NCI-H1092 (cell line): ENCODE measurements at regions not wholly inside any gene's neighbourhood (a gene's known extent, or its start where the extent isn't known, plus 50 kb on each side); places are given as distances from the start of the nearest gene placed in this dataset.

Source experiments
- DNase-seq: peaks from one replicate; lab custom pipeline; 2025; lab: John Stamatoyannopoulos, UW

DNA sequence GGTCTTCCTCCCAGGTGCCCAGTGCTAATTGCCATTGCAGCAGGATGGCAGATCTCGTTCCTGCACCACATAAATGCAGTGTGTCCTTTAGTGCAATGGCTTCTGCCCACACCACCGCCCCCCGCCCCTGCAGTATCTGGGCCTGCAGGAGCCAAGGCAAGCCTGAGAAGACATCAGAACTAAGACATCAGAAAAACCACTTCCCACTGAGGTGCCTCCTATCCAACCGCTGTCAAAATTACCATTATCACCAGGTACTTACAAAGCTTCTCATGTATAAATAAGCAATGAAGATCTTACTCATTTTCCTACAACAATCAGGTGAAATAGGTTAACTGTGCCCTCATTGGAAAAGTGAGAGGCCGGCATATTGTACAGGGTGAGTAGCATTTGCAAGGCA, 228.8 kb downstream of the FBXO15 start:
- no peak for DNase-seq

DNA sequence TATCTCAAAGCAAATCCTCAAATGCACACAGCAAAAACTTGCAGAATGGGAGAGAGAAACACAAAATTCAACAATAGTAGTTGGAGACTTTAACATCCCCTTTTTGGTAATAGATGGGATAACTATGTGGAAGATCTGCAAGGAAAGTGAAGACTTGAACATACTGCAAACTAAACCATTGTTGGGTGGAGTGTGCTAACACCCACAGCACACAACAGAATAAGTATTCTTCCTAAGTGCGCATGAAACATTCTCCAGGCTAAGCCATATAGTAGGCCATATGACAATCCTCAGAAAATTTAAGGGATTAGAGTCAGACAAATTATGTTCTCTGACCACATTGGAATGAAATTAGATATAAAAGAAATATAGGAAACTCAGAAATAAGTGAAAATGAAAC, 230.6 kb downstream of the FBXO15 start:
- DNase-seq, result no peak

- no peak for DNase-seq
These were observed 234.1 kb downstream of the FBXO15 start for GRCh38 chr18:73913505-73913904.

DNA sequence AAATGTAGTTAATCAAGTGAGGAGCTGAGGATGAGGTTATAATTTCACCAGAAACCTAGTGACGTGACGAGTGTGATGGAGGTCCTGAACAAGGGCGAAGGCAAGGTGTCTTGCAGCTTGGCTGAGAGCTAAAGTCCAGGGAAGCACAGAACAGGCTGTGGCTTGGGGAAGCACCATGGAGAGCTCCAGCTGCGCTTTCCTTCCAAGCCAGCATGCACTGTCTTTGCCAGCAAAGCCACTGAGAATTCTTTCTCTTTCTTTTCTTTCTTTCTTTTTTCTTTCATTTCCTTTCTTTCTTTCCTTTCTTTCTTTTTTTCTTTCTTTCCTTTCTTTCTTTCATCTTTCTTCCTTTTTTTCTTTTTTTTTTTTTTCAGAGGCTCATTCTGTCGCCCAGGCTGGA, 239.3 kb downstream of the FBXO15 start:
- DNase-seq, result no peak

DNA sequence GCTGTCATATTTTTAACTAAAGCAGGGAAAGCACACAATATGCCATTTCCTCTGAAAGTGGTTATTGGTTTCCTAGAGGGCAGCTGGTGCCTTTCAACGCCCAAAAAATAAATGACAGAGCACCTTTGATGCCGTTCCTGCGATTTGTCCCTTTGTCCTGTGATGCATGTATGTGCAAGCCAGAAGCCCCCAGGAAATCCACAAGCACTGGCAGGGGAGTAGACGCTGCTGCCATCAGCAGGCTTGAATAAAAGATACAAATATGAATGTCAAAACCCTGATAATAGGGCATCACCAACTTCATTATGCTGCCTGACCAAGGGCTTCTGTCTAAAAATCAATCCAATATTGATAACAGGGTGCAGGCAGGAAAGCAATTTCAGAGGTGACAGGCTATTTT, 246.1 kb downstream of the FBXO15 start:
- DNase-seq, result no peak

DNA sequence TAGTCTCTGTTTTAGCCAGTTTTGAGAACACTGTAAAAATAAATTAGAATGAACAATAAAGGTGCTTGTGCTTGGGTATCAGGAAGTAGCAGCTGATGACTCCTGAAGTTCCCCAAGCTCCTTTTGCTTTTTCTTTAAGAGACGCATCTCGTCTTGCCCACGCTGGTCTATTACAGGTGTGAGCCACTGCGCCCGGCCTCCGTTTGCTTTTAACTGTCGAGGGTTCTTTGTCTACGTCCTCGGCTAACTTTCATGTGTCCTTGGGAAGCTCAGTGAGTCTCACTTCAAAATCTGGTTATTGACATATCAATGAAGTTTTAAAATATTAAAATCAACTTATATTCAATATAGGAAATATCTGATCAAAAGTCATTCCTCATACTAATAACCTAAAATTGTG, 246.5 kb downstream of the FBXO15 start:
- no peak for DNase-seq

DNA sequence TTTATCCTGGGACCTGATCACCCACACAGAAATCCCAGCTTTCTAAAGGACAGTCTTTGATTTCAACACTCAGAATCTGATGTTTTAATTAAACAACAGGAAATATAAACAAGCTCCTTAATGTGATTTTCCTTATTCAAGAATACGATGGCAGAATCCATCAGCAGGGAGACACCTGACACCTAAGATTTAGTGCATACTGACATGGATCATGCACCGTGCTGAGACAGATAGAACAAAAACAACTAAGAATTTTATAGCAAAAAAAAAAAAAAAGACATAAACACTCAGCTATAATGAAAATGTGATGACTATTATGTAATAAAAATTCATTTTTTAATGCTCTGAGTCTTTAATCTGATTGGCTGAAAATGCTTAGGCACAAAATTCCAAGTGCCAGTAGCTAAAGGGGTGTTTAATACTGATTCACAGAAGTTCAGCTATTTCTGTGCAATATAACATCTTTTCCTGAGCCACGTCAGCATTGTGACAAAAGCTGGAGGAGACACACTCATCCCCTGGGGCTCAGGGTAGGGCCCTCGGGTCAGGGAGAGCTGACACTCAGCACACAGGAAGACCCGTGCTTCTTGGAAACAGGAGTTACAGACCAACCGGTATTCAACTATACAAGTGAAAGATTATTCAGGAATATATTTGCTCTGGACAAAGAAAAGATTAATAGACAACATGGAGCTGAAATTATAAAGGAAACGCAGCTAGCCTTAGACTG, 247.4 kb downstream of the FBXO15 start:
- DNase-seq, result no peak

DNA sequence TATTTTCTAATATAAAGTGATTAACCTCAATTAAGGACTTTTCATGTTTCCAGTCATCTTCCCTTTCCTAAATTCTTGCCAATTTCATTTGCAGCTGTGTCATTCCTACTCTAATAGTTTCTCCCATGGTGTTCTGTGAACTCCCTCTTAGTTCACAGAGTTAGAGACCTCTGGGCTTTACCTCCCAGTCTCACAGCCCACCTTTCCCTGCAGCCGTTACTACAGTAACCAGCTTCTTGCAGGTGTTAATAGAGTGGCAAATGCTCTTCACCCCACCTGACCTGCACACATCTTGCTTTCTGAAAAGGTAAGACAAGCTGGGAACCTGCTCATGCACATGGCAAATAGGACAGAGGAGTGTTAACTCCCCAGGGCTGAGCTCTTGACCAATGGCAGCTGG, 250.1 kb downstream of the FBXO15 start:
- DNase-seq, result no peak

DNA sequence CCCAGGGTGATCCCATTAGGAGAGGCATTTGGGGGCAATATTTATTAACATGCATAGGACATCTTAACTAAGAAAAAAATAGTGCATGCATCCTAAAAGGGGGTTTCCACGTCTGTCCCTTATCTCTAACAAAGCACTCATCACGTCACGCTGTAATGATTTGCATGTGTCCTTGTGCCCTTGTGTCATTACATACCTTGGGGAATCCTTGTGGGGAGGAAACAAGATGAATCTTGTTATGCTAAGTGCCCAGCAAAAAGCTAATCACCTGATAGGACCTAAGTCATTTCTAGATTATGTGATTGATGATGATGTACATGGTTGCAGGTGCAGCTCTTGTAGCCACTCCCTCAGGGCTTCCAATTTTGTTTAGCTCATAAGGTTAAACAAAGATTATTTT, 250.9 kb downstream of the FBXO15 start:
- DNase-seq, result no peak

DNA sequence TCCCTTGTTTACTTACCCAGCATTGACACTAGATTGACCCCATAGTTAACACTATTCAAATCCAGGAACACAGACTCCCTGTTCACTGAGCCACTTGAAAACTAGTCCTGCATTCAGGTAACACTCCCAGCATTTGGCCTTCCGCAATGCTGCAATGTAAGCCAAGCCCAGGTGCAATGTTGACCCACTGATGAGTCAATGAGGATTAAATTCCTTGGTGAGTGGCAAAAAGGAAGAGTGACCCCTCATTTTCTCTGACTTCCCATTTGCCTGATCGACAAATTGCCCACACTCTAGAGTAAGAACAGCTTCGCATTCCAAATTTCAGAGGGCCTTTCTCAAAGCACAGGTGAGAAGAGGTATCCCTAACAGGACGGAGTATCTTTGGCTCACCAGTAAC, 251.9 kb downstream of the FBXO15 start:
- DNase-seq, result no peak

DNA sequence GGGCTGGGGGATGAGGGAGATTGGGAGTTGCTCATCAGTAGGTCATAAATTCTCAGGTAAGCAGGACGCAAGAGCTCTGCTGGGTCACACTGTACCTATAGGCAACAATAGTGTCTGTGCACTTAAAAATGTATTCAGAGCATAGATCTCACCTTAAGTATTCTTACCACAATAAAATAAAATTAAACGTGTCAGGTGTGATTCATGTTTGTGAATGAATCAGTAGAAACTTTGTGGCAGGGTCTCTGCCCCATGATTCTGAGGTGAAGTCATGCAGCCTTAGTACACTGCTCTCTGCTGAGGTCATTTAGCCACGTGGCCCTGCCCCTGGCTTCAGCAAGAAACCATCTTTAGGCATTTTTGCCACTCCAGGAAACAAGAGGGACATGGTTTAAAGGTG, 253.8 kb downstream of the FBXO15 start:
- no peak for DNase-seq

- DNase-seq, result no peak
These were observed 255.8 kb downstream of the FBXO15 start for GRCh38 chr18:73891572-73892421.

GRCh38 chr18:73888565-73888964, 259.1 kb downstream of the FBXO15 start:
- no peak for DNase-seq

DNA sequence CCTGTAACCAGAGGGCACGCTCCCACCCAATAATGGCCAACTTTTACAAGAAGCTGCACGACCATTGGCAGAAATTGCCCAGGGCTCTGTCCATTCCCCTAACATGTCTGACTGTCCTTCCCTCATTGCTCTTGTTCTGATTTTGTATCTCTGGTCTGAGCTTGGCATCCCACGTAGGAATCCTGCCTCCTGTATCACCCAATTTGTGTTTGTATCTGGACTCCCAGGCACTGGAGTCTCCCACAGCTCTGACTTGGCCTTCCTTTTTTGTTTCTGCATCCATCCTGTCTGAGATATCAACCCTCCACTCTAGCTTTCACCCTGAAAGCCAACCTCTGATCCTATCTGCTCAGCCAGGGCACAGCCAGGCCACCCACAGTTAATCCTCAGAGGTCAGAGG, 259.8 kb downstream of the FBXO15 start:
- DNase-seq, result no peak

- DNase-seq, result no peak
These were observed 262.8 kb downstream of the FBXO15 start for GRCh38 chr18:73884868-73885267.

DNA sequence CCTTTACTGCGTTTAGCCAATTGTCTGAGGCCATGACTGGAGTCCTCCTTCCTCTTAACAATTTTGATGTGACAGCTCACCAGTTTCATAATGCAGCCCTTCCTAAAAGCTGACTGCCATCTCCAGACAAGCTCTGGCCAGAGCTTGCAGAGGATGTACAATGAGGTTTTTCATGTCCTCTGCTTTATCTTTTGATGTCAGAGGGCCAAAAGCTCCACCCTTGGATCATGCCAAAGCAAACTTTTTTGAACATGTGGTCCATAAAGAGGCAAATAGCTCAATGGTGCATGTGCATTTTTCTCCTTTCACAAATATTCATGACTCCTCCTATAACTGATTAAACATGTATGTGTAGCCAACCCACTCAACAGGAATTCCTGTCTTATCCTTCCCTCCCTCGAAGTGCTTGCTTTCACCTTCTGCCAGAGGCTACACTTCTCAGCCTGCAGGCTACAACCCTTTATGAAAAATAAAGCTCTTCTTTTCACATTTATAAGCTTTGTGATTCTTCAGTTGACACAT, 266.2 kb downstream of the FBXO15 start:
- DNase-seq, result no peak

- no peak for DNase-seq
These were observed 267.2 kb downstream of the FBXO15 start for GRCh38 chr18:73880387-73880786.

- no peak for DNase-seq
These were observed 267.9 kb downstream of the FBXO15 start for GRCh38 chr18:73879766-73880165.

DNA sequence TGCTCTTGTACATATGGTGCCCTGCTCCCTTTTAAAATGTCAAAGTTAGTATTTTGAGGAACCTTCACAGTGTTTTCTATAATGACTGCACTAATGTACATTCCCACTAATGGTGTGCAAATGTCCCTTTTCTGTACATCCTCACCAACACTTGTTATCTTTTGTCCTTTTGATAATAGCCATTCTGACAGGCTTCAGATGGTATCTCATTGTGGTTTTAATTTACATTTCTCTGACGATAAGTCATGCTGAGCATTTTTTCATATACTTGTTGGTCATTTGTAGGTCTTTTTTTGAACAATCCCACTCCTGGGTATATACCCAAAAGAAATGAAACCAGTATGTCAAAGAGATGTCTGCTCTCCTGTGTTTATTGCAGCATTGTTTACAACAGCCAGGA, 268.3 kb downstream of the FBXO15 start:
- DNase-seq, result no peak

DNA sequence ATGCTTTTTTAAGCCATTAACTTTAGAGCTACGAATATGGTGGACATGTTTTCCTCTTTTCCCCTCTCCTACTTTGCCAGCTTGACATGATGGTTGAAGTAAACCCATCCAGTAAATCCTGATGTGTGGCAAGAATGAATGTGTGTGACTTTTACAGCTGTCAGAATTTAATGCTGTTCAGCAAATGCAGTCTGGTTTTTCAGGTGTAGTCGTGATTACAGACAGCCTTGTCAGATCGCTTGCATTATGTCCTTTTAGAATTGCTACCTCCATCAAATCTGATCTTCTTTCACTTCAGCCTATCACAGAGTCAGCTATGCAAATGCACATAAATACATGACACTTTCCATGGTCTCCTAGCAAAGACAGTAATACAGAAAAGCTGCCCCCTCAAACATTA, 278.5 kb downstream of the FBXO15 start:
- DNase-seq, result no peak

- DNase-seq, result no peak
These were observed 285.9 kb downstream of the FBXO15 start for GRCh38 chr18:73861771-73862170.

DNA sequence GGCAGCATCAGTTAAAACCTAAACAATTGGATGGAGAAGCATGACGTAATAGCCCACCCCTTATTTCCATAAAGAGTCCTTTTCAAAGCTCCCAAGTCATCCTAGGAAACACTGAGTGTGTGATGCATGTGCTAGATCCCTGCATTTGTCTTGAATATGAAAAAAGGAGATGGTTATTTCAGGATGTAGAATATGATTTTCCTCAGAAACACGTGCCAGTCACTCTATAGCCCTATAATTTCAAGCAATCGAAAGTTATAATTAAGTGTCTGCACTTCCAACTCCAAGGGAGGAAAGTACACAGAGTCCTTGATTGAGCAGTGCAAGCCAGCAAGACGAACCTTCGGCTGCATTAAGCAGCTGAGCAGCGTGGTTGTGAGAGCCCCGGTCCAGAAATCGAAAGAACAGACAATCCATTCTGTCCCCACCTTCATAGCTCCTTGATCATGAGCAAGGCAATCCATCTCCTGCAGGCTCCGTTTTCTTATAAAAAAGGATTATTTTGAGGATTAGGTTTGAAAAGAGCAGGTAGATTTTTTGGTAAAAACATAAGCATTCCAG, 287.7 kb downstream of the FBXO15 start:
- no peak for DNase-seq
